Lower leg skin (tissue), 4 donors: ENCODE measurements at regions not wholly inside any gene's neighbourhood (a gene's known extent, or its start where the extent isn't known, plus 50 kb on each side); places are given as distances from the start of the nearest gene placed in this dataset.
A peak's percentile ranks its signal among the peaks of the same experiment; 100 is the strongest.

ENCODE experiments used
- DNase-seq, 2 donors: peaks; one replicate each; pipeline ENCODE4 v3.0.0-alpha.2; 2019; ENCODE audit warnings: low spot score in 2 of 2
- H3K4me3 ChIP-seq: fragments of 200-600 bp; sonication (generic); 2 replicates; pipeline ENCODE4 v1.5.1; 2017; ENCODE audit warnings: mild to moderate bottlenecking, low read depth; ENCODE audit not compliant: poor library complexity, severe bottlenecking
- POLR2A ChIP-seq, 2 donors: fragments of 450-650 bp; IDR thresholded peaks; one replicate each; pipeline ENCODE4 v1.6.1; 2016 to 2017; ENCODE audit warnings: antibody characterized with exemption in 2 of 2, mild to moderate bottlenecking in 1 of 2, moderate library complexity in 1 of 2
- WGBS, 2 donors: methylation state at CpG; one replicate each; pipeline ENCODE4 v1.1.5; 2018; 5-methylcytosine and 5-hydroxymethylcytosine counted together
- intact Hi-C: fragments of 100-400 bp; cut with DNase I; formaldehyde crosslinking; loops from one replicate; pipeline ENCODE4 v1.15.0; 2023; ENCODE audit warnings: low total_unique reads
- TF ChIP-seq, protein P1 (sequence below), 3 donors: fragments of 450-650 bp; IDR thresholded peaks; one replicate each; pipeline ENCODE4 v1.5.1; 2016; ENCODE audit warnings: antibody characterized with exemption in 3 of 3, mild to moderate bottlenecking in 3 of 3, moderate library complexity in 2 of 3

DNA sequence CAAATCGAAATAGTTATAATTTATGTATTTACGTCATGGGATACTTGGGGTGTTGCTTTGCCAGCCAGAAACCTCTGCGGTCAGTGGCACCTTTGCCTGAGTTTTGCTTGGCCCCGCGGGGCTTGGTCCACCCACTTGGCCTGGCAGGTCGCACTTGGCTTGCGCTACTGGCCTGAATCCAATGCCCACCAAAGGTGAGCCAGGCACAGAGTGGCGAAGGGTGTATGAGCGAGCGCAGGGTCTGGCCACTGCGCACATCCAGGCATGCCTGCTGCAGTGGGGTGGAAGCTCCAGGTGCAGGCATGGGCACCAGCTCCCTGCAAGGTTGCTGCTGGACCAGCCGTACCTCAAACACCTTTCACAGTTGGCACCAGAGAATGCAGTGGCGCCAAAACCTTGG, 714.6 kb downstream of the CDH9 start:
- intact Hi-C loops = no loop called here
- no peak for TF ChIP-seq POLR2A (IDR thresholded peaks at IDR 0.05)
- TF ChIP-seq, protein P1, sequence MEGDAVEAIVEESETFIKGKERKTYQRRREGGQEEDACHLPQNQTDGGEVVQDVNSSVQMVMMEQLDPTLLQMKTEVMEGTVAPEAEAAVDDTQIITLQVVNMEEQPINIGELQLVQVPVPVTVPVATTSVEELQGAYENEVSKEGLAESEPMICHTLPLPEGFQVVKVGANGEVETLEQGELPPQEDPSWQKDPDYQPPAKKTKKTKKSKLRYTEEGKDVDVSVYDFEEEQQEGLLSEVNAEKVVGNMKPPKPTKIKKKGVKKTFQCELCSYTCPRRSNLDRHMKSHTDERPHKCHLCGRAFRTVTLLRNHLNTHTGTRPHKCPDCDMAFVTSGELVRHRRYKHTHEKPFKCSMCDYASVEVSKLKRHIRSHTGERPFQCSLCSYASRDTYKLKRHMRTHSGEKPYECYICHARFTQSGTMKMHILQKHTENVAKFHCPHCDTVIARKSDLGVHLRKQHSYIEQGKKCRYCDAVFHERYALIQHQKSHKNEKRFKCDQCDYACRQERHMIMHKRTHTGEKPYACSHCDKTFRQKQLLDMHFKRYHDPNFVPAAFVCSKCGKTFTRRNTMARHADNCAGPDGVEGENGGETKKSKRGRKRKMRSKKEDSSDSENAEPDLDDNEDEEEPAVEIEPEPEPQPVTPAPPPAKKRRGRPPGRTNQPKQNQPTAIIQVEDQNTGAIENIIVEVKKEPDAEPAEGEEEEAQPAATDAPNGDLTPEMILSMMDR (IDR thresholded peaks at IDR 0.05) = no peak
- 93 to 95% methylated on average over 13 of the region's 13 CpGs for WGBS, 2 donors
- no peak overlapping the region for H3K4me3 ChIP-seq
- DNase-seq = peak in 1 of 2 donors; percentile 78

DNA sequence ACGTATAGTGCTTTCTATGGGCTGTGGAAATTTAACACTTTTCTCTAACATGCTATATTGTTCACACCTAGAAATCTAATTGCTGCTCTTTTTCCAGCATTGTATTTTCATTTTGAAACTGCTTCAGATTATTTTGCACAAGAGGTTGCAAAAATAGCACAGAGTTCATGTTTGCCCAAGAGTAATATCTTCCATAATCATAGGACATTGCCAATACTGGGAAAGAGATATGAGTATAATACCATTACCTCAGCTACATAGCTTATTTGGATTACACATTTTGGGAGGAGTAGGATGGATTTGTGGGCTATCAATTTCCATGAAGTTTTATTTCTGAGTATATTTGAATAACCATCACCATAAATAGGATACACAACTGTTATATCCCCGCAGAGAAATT, 717.1 kb downstream of the CDH9 start:
- DNase-seq = no peak
- H3K4me3 ChIP-seq = no peak overlapping the region
- intact Hi-C loops = no loop called here
- TF ChIP-seq, protein P1 (IDR thresholded peaks at IDR 0.05) = no peak
- no peak for TF ChIP-seq POLR2A (IDR thresholded peaks at IDR 0.05)
- 75 to 77% methylated on average over 2 of the region's 2 CpGs for WGBS, 2 donors

DNA sequence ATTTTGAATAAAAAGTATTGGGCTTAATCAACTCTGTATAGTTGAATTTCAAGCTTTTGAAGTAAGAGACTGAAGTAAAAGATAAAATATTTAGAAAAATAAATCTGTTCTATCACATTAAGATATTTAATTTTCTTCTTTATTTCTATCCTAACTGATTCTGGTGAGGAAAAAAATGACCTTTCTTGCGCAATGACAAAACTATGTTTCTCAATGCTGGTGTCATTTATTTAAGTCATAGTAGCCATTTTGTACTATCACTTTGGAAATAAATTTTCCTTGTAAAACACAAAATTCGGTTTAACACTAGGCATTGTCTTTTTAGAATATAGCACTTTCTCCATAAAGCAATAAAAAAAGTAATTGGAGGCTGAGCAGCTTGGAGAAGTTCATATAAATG, 728.0 kb downstream of the CDH9 start:
- intact Hi-C loops = no loop called here
- H3K4me3 ChIP-seq = no peak overlapping the region
- DNase-seq = no peak
- WGBS, 2 donors = 53 to 62% methylated on average over 2 of the region's 2 CpGs
- no peak for TF ChIP-seq POLR2A (IDR thresholded peaks at IDR 0.05)
- TF ChIP-seq, protein P1 (IDR thresholded peaks at IDR 0.05) = no peak

DNA sequence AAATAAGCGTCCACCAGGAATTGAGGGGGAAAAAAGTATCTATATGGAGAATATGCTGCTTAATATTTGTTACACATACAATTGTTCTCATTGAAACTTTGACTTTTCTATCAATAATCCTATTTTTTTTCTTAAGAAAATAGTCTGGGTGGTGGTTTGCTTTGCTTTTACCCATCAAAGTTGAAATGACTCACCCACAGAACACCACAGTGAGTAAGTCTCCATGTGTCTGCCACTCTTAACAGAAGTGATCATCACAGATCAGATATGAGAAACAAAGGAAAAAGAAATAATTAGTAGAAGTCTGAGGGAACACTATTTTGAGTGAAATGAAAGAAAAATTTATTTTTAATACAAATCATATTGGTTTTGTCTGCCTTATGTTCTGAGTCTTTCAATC, 742.8 kb downstream of the CDH9 start:
- DNase-seq = no peak
- TF ChIP-seq, protein P1 (IDR thresholded peaks at IDR 0.05) = no peak
- no peak for TF ChIP-seq POLR2A (IDR thresholded peaks at IDR 0.05)
- H3K4me3 ChIP-seq = no peak overlapping the region
- 83 to 92% methylated on average over 1 of the region's 1 CpG for WGBS, 2 donors
- intact Hi-C loops = no loop called here

DNA sequence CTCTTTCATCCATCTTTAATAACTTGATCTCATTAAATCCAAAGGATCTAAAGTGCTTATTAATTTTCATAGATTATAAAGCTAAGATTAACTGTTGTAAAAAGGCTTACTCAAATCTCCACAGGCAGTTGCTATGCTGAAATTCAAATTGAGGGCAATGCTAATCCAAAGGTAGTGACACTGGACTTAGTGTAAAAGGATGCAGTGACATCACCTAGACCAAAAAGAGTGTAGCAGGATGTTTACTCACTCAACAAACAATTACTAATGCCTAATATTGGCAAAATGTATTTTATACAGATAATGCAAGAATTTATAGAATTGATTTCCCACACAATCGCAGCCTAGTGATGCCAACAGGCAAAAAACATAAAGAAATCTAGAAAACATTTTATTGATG, 756.2 kb downstream of the CDH9 start:
- intact Hi-C loops = no loop called here
- 80 to 97% methylated on average over 1 of the region's 1 CpG for WGBS, 2 donors
- H3K4me3 ChIP-seq = no peak overlapping the region
- no peak for DNase-seq
- no peak for TF ChIP-seq POLR2A (IDR thresholded peaks at IDR 0.05)
- TF ChIP-seq, protein P1 (IDR thresholded peaks at IDR 0.05) = no peak

DNA sequence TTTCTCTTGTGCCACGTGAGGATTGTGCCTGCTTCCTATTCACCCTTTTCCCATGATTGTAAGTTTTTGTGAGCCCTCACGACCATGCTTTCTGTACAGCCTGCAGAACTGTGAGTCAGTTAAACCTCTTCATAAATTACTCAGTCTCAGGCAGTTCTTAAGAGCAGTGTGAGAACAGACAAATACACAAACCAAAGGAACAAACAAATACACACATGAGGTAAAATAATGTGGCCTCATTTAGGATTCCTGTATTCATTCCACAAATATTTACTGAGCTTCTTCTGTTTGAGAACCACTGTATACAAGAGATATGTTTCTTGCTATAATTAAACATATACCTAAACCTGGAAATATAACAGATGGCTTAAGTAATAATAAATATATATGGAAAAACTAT, 760.3 kb downstream of the CDH9 start:
- DNase-seq = no peak
- 59 to 64% methylated on average over 2 of the region's 2 CpGs for WGBS, 2 donors
- no peak overlapping the region for H3K4me3 ChIP-seq
- intact Hi-C loops = no loop called here
- no peak for TF ChIP-seq POLR2A (IDR thresholded peaks at IDR 0.05)
- TF ChIP-seq, protein P1 (IDR thresholded peaks at IDR 0.05) = no peak
